Neural cell (in vitro differentiated cells): ENCODE measurements at regions not wholly inside any gene's neighbourhood (a gene's known extent, or its start where the extent isn't known, plus 50 kb on each side); places are given as distances from the start of the nearest gene placed in this dataset.

Experiments
- H2AFZ ChIP-seq: fragments of 200-600, 300-800 bp; sonication (generic), shearing (Covaris generic); 2 replicates; pipeline ENCODE4 v1.6.0; 2014; ENCODE audit warnings: low read depth, mild to moderate bottlenecking, antibody characterized with exemption, low read length, moderate library complexity
- H3F3A ChIP-seq: fragments of 200-600 bp; shearing (Covaris generic); 2 replicates; pipeline ENCODE4 v1.6.1; 2016; ENCODE audit warnings: mild to moderate bottlenecking, moderate library complexity, mixed read lengths, antibody characterized with exemption, low read length; ENCODE audit not compliant: insufficient read depth, poor library complexity, severe bottlenecking
- H3K27ac ChIP-seq: fragments of 200-600, 300-800 bp; sonication (generic), shearing (Covaris generic); 2 replicates; pipeline ENCODE4 v1.5.1; 2014; ENCODE audit warnings: mild to moderate bottlenecking, low read length, moderate library complexity
- H3K27me3 ChIP-seq: fragments of 300-800, 200-600 bp; sonication (generic), shearing (Covaris generic); 2 replicates; pipeline ENCODE4 v1.6.0; 2014; ENCODE audit warnings: mild to moderate bottlenecking, low read depth, low read length, moderate library complexity; ENCODE audit not compliant: insufficient read depth
- H3K36me3 ChIP-seq: fragments of 300-800, 200-600 bp; sonication (generic), shearing (Covaris generic); 2 replicates; pipeline ENCODE4 v1.5.1; 2014; ENCODE audit warnings: mild to moderate bottlenecking, antibody characterized with exemption, low read length, moderate library complexity; ENCODE audit not compliant: insufficient read depth
- H3K4me2 ChIP-seq: fragments of 300-800, 200-600 bp; sonication (generic), shearing (Covaris generic); 2 replicates; pipeline ENCODE4 v1.6.0; 2014; ENCODE audit warnings: mild to moderate bottlenecking, low read length
- H3K4me3 ChIP-seq: fragments of 300-800, 200-600 bp; sonication (generic), shearing (Covaris generic); 2 replicates; pipeline ENCODE4 v1.5.1; 2014; ENCODE audit warnings: mild to moderate bottlenecking, low read length, moderate library complexity
- H3K79me2 ChIP-seq: fragments of 200-600 bp; shearing (Covaris generic); replicated peaks from 2 replicates; pipeline ENCODE4 v1.6.0; 2014; ENCODE audit warnings: mild to moderate bottlenecking, low read length, moderate library complexity; ENCODE audit not compliant: insufficient read depth
- H3K9ac ChIP-seq: fragments of 300-800, 200-600 bp; sonication (generic), shearing (Covaris generic); 2 replicates; pipeline ENCODE4 v1.6.1; 2016; ENCODE audit warnings: mild to moderate bottlenecking, low read length, mixed read lengths
- H3K9me2 ChIP-seq: fragments of 200-600 bp; shearing (Covaris generic); 2 replicates; pipeline ENCODE4 v1.6.1; 2016; ENCODE audit warnings: mild to moderate bottlenecking, low read length, mixed read lengths; ENCODE audit not compliant: insufficient read depth
- H3K9me3 ChIP-seq: fragments of 200-600, 300-800 bp; sonication (generic), shearing (Covaris generic); 2 replicates; pipeline ENCODE4 v1.6.1; 2016; ENCODE audit warnings: mild to moderate bottlenecking, mixed run types, low read length, moderate library complexity, mixed read lengths
- H4K20me1 ChIP-seq: fragments of 200-600 bp; shearing (Covaris generic); 2 replicates; pipeline ENCODE4 v1.6.1; 2016; ENCODE audit warnings: mild to moderate bottlenecking, mixed run types; ENCODE audit not compliant: insufficient read depth
- CTCF ChIP-seq: fragments of 450-650 bp; IDR thresholded peaks from 2 replicates; pipeline ENCODE4 v1.5.1; 2014; ENCODE audit warnings: antibody characterized with exemption, mild to moderate bottlenecking, moderate library complexity; ENCODE audit not compliant: poor library complexity, severe bottlenecking
- EP300 ChIP-seq: fragments of 450-650 bp; conservative IDR thresholded peaks from 2 replicates; pipeline ENCODE4 v1.6.1; 2014; ENCODE audit warnings: antibody characterized with exemption, mild to moderate bottlenecking, moderate library complexity; ENCODE audit not compliant: poor library complexity, severe bottlenecking
- EZH2 ChIP-seq: fragments of 200-600, 300-800 bp; shearing (Covaris generic), sonication (generic); IDR thresholded peaks from 2 replicates; pipeline ENCODE4 v1.6.1; 2014; ENCODE audit warnings: antibody characterized with exemption, low read length, borderline replicate concordance, mild to moderate bottlenecking; ENCODE audit not compliant: insufficient read depth, poor library complexity, severe bottlenecking
- MXI1 ChIP-seq: fragments of 450-650 bp; conservative IDR thresholded peaks from 2 replicates; pipeline ENCODE4 v1.6.1; 2014; ENCODE audit warnings: antibody characterized with exemption, mild to moderate bottlenecking; ENCODE audit not compliant: poor library complexity, severe bottlenecking
- POLR2AphosphoS5 ChIP-seq: IDR thresholded peaks from 2 replicates; pipeline ENCODE4 v1.6.1; 2012
- RAD21 ChIP-seq: fragments of 450-650 bp; conservative IDR thresholded peaks from 2 replicates; pipeline ENCODE4 v1.6.1; 2014; ENCODE audit warnings: antibody characterized with exemption, mild to moderate bottlenecking, moderate library complexity
- SMC3 ChIP-seq: fragments of 450-650 bp; conservative IDR thresholded peaks from 2 replicates; pipeline ENCODE4 v1.6.1; 2014; ENCODE audit warnings: antibody characterized with exemption, mild to moderate bottlenecking, moderate library complexity; ENCODE audit not compliant: poor library complexity
- TAF1 ChIP-seq: IDR thresholded peaks from 2 replicates; pipeline ENCODE4 v1.6.1; 2012; ENCODE audit warnings: low read depth
- TF ChIP-seq, protein P1 (sequence below): IDR thresholded peaks from 2 replicates; pipeline ENCODE4 v1.6.1; 2012; ENCODE audit warnings: borderline replicate concordance

DNA sequence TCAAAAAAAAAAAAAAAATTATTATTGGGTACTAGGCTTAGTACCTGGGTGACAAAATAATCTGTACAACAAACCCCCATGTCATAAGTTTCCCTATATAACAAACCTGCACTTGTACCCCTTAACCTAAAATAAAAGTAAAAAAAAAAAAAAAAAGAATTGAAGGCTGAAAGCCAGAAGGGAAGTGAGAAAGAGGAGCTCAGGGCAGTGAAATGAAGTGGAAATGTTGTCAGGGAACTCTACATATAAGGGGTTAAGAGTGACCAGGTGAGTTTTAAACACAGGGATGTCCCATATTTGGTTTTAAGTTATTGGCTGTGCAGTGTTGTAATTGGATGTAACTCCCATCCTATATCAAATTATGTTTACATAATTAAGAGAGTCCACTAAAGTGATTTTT lies 85.7 kb upstream of the ABCD3 start:
- Histone ChIP-seq H3K9ac (no peak overlapping the region), H3K9me3 (no peaks in the 10 kb centered on the region), H3K4me3 (no peak overlapping the region), H2AFZ (no peak overlapping the region), H4K20me1 (no peaks in the 10 kb centered on the region), H3K9me2 (no peaks in the 10 kb centered on the region), H3K4me2 (no peak overlapping the region), H3K27ac (no peak overlapping the region), H3K79me2 (no peaks in the 10 kb centered on the region), H3K36me3 (no peaks in the 10 kb centered on the region), H3K27me3 (no peaks in the 10 kb centered on the region), H3F3A (no peaks in the 10 kb centered on the region)
- TF ChIP-seq EZH2, result no peak
- no peak for TF ChIP-seq MXI1
- no peak for TF ChIP-seq TAF1
- no peak for TF ChIP-seq SMC3
- TF ChIP-seq, protein P1, sequence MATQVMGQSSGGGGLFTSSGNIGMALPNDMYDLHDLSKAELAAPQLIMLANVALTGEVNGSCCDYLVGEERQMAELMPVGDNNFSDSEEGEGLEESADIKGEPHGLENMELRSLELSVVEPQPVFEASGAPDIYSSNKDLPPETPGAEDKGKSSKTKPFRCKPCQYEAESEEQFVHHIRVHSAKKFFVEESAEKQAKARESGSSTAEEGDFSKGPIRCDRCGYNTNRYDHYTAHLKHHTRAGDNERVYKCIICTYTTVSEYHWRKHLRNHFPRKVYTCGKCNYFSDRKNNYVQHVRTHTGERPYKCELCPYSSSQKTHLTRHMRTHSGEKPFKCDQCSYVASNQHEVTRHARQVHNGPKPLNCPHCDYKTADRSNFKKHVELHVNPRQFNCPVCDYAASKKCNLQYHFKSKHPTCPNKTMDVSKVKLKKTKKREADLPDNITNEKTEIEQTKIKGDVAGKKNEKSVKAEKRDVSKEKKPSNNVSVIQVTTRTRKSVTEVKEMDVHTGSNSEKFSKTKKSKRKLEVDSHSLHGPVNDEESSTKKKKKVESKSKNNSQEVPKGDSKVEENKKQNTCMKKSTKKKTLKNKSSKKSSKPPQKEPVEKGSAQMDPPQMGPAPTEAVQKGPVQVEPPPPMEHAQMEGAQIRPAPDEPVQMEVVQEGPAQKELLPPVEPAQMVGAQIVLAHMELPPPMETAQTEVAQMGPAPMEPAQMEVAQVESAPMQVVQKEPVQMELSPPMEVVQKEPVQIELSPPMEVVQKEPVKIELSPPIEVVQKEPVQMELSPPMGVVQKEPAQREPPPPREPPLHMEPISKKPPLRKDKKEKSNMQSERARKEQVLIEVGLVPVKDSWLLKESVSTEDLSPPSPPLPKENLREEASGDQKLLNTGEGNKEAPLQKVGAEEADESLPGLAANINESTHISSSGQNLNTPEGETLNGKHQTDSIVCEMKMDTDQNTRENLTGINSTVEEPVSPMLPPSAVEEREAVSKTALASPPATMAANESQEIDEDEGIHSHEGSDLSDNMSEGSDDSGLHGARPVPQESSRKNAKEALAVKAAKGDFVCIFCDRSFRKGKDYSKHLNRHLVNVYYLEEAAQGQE, result no peak
- TF ChIP-seq CTCF, result no peak
- TF ChIP-seq RAD21, result no peak
- no peak for TF ChIP-seq EP300
- TF ChIP-seq POLR2AphosphoS5, result no peak

DNA sequence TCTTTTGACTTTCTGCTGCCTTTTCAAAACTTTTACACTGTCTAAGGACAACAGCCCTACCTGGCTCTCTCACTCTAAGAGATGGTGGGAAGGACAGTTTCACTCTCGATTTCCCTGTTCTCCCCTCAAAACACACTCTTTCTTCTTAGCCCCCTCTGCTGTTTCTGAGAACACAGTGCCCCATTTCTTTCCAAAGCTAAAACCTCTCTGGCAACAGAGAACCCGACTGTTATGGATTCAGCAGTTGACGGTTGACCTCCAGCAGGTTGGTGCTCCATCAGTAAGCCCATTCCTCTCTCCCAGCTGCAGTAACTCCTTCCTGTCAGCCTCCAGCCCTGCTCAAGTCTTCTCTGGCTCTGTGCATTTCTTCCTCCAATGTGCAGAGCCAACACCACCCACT lies 88.2 kb upstream of the ABCD3 start:
- no peaks in the 10 kb centered on the region for H3F3A ChIP-seq
- no peaks in the 10 kb centered on the region for H3K9me3 ChIP-seq
- no peak overlapping the region for H3K4me3 ChIP-seq
- no peaks in the 10 kb centered on the region for H3K79me2 ChIP-seq
- no peak overlapping the region for H3K4me2 ChIP-seq
- no peaks in the 10 kb centered on the region for H4K20me1 ChIP-seq
- TF ChIP-seq TAF1 (no peak), RAD21 (no peak), SMC3 (no peak), EZH2 (no peak), EP300 (no peak), CTCF (no peak), MXI1 (no peak), POLR2AphosphoS5 (no peak)
- TF ChIP-seq, protein P1, result no peak
- no peaks in the 10 kb centered on the region for H3K36me3 ChIP-seq
- no peak overlapping the region for H3K9ac ChIP-seq
- no peaks in the 10 kb centered on the region for H3K9me2 ChIP-seq
- no peak overlapping the region for H2AFZ ChIP-seq
- no peak overlapping the region for H3K27ac ChIP-seq
- H3K27me3 ChIP-seq, result no peaks in the 10 kb centered on the region
